ENCODE measurements at regions not wholly inside any gene's neighbourhood (a gene's known extent, or its start where the extent isn't known, plus 50 kb on each side); places are given as distances from the start of the nearest gene placed in this dataset.
"Not testable (repeated sequence)": the region's sequence is repeated elsewhere in the genome, so short reads cannot be mapped to it uniquely, and the experiment has no call there.

GRCh38 chr5:166127766-166128570 is 2163.5 kb upstream of the WWC1 start:
- no peak overlapping the region for H3K27ac ChIP-seq (ENCODE audit: low read depth, low read length)
- POLR2A ChIA-PET (ENCODE audit: partially characterized antibody) = no interaction called here
- Mint-ChIP-seq H3K9me3 (peaks cover 0 to 18% (median 3%) of the 10 kb centered on the region in 8 donors), H3K27ac (no peak overlapping the region), H3K4me3 (no peak overlapping the region), H3K27me3 (no peaks in the 10 kb centered on the region), H3K4me1 (no peaks in the 10 kb centered on the region), H3K36me3 (no peaks in the 10 kb centered on the region)
- H3K4me3 ChIP-seq (ENCODE audit: low read length in 2 of 2) = no peak overlapping the region
- no peaks in the 10 kb centered on the region for H3K27me3 ChIP-seq (ENCODE audit: insufficient read depth, low read length)
- CTCF ChIA-PET (ENCODE audit: partially characterized antibody) = no interaction called here
- H3K36me3 ChIP-seq (ENCODE audit: insufficient read depth, low read length) = no peaks in the 10 kb centered on the region
- no peaks in the 10 kb centered on the region for H3K9me3 ChIP-seq (ENCODE audit: control insufficient read depth in 1 of 2, low read length in 2 of 2)
- DNase-seq = no peak
- no peaks in the 10 kb centered on the region for H3K4me1 ChIP-seq (ENCODE audit: insufficient read depth, low read length)
- intact Hi-C loops (cut with micrococcal nuclease) = no loop called here

GRCh38 chr5:166145107-166145506 is 2146.3 kb upstream of the WWC1 start:
- H3K27ac Mint-ChIP-seq; H3K4me1 Mint-ChIP-seq; intact Hi-C loops (cut with micrococcal nuclease); H3K9me3 ChIP-seq (ENCODE audit: control insufficient read depth in 1 of 2, low read length in 2 of 2); H3K4me3 Mint-ChIP-seq; H3K4me1 ChIP-seq (ENCODE audit: insufficient read depth, low read length); H3K27me3 Mint-ChIP-seq; CTCF ChIA-PET (ENCODE audit: partially characterized antibody); H3K36me3 ChIP-seq (ENCODE audit: insufficient read depth, low read length); H3K36me3 Mint-ChIP-seq; H3K27me3 ChIP-seq (ENCODE audit: insufficient read depth, low read length); H3K27ac ChIP-seq (ENCODE audit: low read depth, low read length); H3K4me3 ChIP-seq (ENCODE audit: low read length in 2 of 2); DNase-seq; POLR2A ChIA-PET (ENCODE audit: partially characterized antibody): not testable (repeated sequence)
- H3K9me3 Mint-ChIP-seq = peaks cover 0 to 11% (median 5%) of the 10 kb centered on the region in 8 donors

- Mint-ChIP-seq H3K4me3 (no peak overlapping the region), H3K36me3 (no peaks in the 10 kb centered on the region), H3K27ac (no peak overlapping the region), H3K27me3 (no peaks in the 10 kb centered on the region), H3K4me1 (no peaks in the 10 kb centered on the region), H3K9me3 (peaks cover 2 to 16% (median 8%) of the 10 kb centered on the region in 8 donors)
- Histone ChIP-seq H3K27me3 (ENCODE audit: insufficient read depth, low read length) (no peaks in the 10 kb centered on the region), H3K9me3 (ENCODE audit: control insufficient read depth in 1 of 2, low read length in 2 of 2) (no peaks in the 10 kb centered on the region), H3K36me3 (ENCODE audit: insufficient read depth, low read length) (no peaks in the 10 kb centered on the region), H3K4me3 (ENCODE audit: low read length in 2 of 2) (no peak overlapping the region), H3K4me1 (ENCODE audit: insufficient read depth, low read length) (no peaks in the 10 kb centered on the region), H3K27ac (ENCODE audit: low read depth, low read length) (no peak overlapping the region)
- intact Hi-C loops (cut with micrococcal nuclease) = no loop called here
- CTCF ChIA-PET (ENCODE audit: partially characterized antibody) = no interaction called here
- POLR2A ChIA-PET (ENCODE audit: partially characterized antibody) = no interaction called here
- DNase-seq = no peak
Measured at GRCh38 chr5:166163996-166164610, 2127.3 kb upstream of the WWC1 start.

GRCh38 chr5:166165596-166165995 is 2125.8 kb upstream of the WWC1 start:
- H3K36me3 ChIP-seq (ENCODE audit: insufficient read depth, low read length) = no peaks in the 10 kb centered on the region
- no peaks in the 10 kb centered on the region for H3K4me1 ChIP-seq (ENCODE audit: insufficient read depth, low read length)
- DNase-seq = no peak
- Mint-ChIP-seq H3K4me1 (no peaks in the 10 kb centered on the region), H3K4me3 (no peak overlapping the region), H3K36me3 (no peaks in the 10 kb centered on the region), H3K27ac (no peak overlapping the region), H3K27me3 (no peaks in the 10 kb centered on the region), H3K9me3 (peaks cover 2 to 14% (median 7%) of the 10 kb centered on the region in 8 donors)
- POLR2A ChIA-PET (ENCODE audit: partially characterized antibody) = no interaction called here
- CTCF ChIA-PET (ENCODE audit: partially characterized antibody) = no interaction called here
- H3K27me3 ChIP-seq (ENCODE audit: insufficient read depth, low read length) = no peaks in the 10 kb centered on the region
- no peak overlapping the region for H3K4me3 ChIP-seq (ENCODE audit: low read length in 2 of 2)
- intact Hi-C loops (cut with micrococcal nuclease) = no loop called here
- H3K27ac ChIP-seq (ENCODE audit: low read depth, low read length) = no peak overlapping the region
- H3K9me3 ChIP-seq (ENCODE audit: control insufficient read depth in 1 of 2, low read length in 2 of 2) = no peaks in the 10 kb centered on the region

GRCh38 chr5:166166071-166166470 is 2125.4 kb upstream of the WWC1 start:
- no peak overlapping the region for H3K4me3 Mint-ChIP-seq
- CTCF ChIA-PET (ENCODE audit: partially characterized antibody) = no interaction called here

GRCh38 chr5:166172597-166172996 is 2118.8 kb upstream of the WWC1 start:
- Mint-ChIP-seq H3K9me3 (peaks cover 2 to 17% (median 5%) of the 10 kb centered on the region in 8 donors), H3K27ac (no peak overlapping the region), H3K36me3 (no peaks in the 10 kb centered on the region), H3K4me1 (no peaks in the 10 kb centered on the region), H3K27me3 (no peaks in the 10 kb centered on the region), H3K4me3 (no peak overlapping the region)
- Histone ChIP-seq H3K9me3 (ENCODE audit: control insufficient read depth in 1 of 2, low read length in 2 of 2) (no peaks in the 10 kb centered on the region), H3K27me3 (ENCODE audit: insufficient read depth, low read length) (no peaks in the 10 kb centered on the region), H3K36me3 (ENCODE audit: insufficient read depth, low read length) (no peaks in the 10 kb centered on the region), H3K4me1 (ENCODE audit: insufficient read depth, low read length) (no peaks in the 10 kb centered on the region), H3K4me3 (ENCODE audit: low read length in 2 of 2) (no peak overlapping the region), H3K27ac (ENCODE audit: low read depth, low read length) (no peak overlapping the region)
- DNase-seq = no peak
- intact Hi-C loops (cut with micrococcal nuclease) = no loop called here
- ChIA-PET CTCF (ENCODE audit: partially characterized antibody) (no interaction called here), POLR2A (ENCODE audit: partially characterized antibody) (no interaction called here)

More at GRCh38 chr5:166166071-166166470, 2125.4 kb upstream of the WWC1 start:
- no peak for DNase-seq
- H3K36me3 ChIP-seq (ENCODE audit: insufficient read depth, low read length) = no peaks in the 10 kb centered on the region
- no peaks in the 10 kb centered on the region for H3K4me1 ChIP-seq (ENCODE audit: insufficient read depth, low read length)
- intact Hi-C loops (cut with micrococcal nuclease) = no loop called here
- H3K27me3 Mint-ChIP-seq = no peaks in the 10 kb centered on the region
- H3K27ac ChIP-seq (ENCODE audit: low read depth, low read length) = no peak overlapping the region
- H3K9me3 ChIP-seq (ENCODE audit: control insufficient read depth in 1 of 2, low read length in 2 of 2) = no peaks in the 10 kb centered on the region
- H3K9me3 Mint-ChIP-seq = peaks cover 2 to 14% (median 7%) of the 10 kb centered on the region in 8 donors
- no peak overlapping the region for H3K4me3 ChIP-seq (ENCODE audit: low read length in 2 of 2)
- H3K4me1 Mint-ChIP-seq = no peaks in the 10 kb centered on the region
- POLR2A ChIA-PET (ENCODE audit: partially characterized antibody) = no interaction called here
- no peaks in the 10 kb centered on the region for H3K36me3 Mint-ChIP-seq
- H3K27me3 ChIP-seq (ENCODE audit: insufficient read depth, low read length) = no peaks in the 10 kb centered on the region
- H3K27ac Mint-ChIP-seq = no peak overlapping the region

GRCh38 chr5:166178411-166179080 is 2112.9 kb upstream of the WWC1 start:
- no peaks in the 10 kb centered on the region for H3K36me3 ChIP-seq (ENCODE audit: insufficient read depth, low read length)
- H3K9me3 ChIP-seq (ENCODE audit: control insufficient read depth in 1 of 2, low read length in 2 of 2) = no peaks in the 10 kb centered on the region
- POLR2A ChIA-PET (ENCODE audit: partially characterized antibody) = interaction anchor here (0.6 kb wide), 1 partner anchor 11 kb away, joined by 3 read pairs; no protein-coding TSS in a partner anchor
- no peaks in the 10 kb centered on the region for H3K4me1 ChIP-seq (ENCODE audit: insufficient read depth, low read length)
- no peak overlapping the region for H3K27ac ChIP-seq (ENCODE audit: low read depth, low read length)
- peaks cover 0 to 29% (median 13%) of the 10 kb centered on the region in 8 donors for H3K9me3 Mint-ChIP-seq
- H3K4me3 ChIP-seq (ENCODE audit: low read length in 2 of 2) = no peak overlapping the region
- intact Hi-C loops (cut with micrococcal nuclease) = no loop called here
- no peak overlapping the region for H3K27ac Mint-ChIP-seq
- H3K27me3 ChIP-seq (ENCODE audit: insufficient read depth, low read length) = no peaks in the 10 kb centered on the region
- no peak overlapping the region for H3K4me3 Mint-ChIP-seq
- CTCF ChIA-PET (ENCODE audit: partially characterized antibody) = no interaction called here
- H3K27me3 Mint-ChIP-seq = no peaks in the 10 kb centered on the region
- DNase-seq = no peak
- H3K4me1 Mint-ChIP-seq = no peaks in the 10 kb centered on the region
- no peaks in the 10 kb centered on the region for H3K36me3 Mint-ChIP-seq

All from CD4-positive, alpha-beta memory T cell (primary cell).